T-helper 9 cell (primary cell): ENCODE measurements at regions not wholly inside any gene's neighbourhood (a gene's known extent, or its start where the extent isn't known, plus 50 kb on each side); places are given as distances from the start of the nearest gene placed in this dataset.
A peak's percentile ranks its signal among the peaks of the same experiment; 100 is the strongest.
"Not testable (repeated sequence)": the region's sequence is repeated elsewhere in the genome, so short reads cannot be mapped to it uniquely, and the experiment has no call there.

ENCODE experiments used
- DNase-seq: peaks from one replicate; pipeline ENCODE4 v3.0.0-alpha.2; 2020

- DNase-seq, result not testable (repeated sequence)
Observed at GRCh38 chr11:67873223-67873622, 130.7 kb downstream of the UNC93B1 start.

- DNase-seq, result not testable (repeated sequence)
Observed at GRCh38 chr11:67871168-67871567, 132.7 kb downstream of the UNC93B1 start.

- not testable (repeated sequence) for DNase-seq
Observed at GRCh38 chr11:67862896-67863295, 141.0 kb downstream of the UNC93B1 start.

GRCh38 chr11:67859513-67860161, 144.3 kb downstream of the UNC93B1 start:
- peak; percentile 48 for DNase-seq

GRCh38 chr11:67850747-67851146, 153.2 kb downstream of the UNC93B1 start:
- not testable (repeated sequence) for DNase-seq

- not testable (repeated sequence) for DNase-seq
Observed at GRCh38 chr11:67849766-67850165, 154.1 kb downstream of the UNC93B1 start.

- DNase-seq, result not testable (repeated sequence)
Observed at GRCh38 chr11:67847896-67848875, 155.7 kb downstream of the UNC93B1 start.

- DNase-seq, result not testable (repeated sequence)
Observed at GRCh38 chr11:67846303-67846702, 157.6 kb downstream of the UNC93B1 start.

- DNase-seq, result not testable (repeated sequence)
Observed at GRCh38 chr11:67845296-67845695, 158.6 kb downstream of the UNC93B1 start.

GRCh38 chr11:67840599-67840998, 163.3 kb downstream of the UNC93B1 start:
- DNase-seq, result not testable (repeated sequence)

GRCh38 chr11:67830152-67830551, 155.7 kb upstream of the ALDH3B2 start:
- not testable (repeated sequence) for DNase-seq

GRCh38 chr11:67826951-67827296, 152.5 kb upstream of the ALDH3B2 start:
- DNase-seq, result not testable (repeated sequence)

GRCh38 chr11:67826028-67826950, 151.9 kb upstream of the ALDH3B2 start:
- not testable (repeated sequence) for DNase-seq

GRCh38 chr11:67824861-67825260, 150.4 kb upstream of the ALDH3B2 start:
- not testable (repeated sequence) for DNase-seq

GRCh38 chr11:67820081-67820480, 145.7 kb upstream of the ALDH3B2 start:
- DNase-seq, result no peak

- DNase-seq, result not testable (repeated sequence)
Observed at GRCh38 chr11:67817558-67817957, 143.1 kb upstream of the ALDH3B2 start.

- DNase-seq, result not testable (repeated sequence)
Observed at GRCh38 chr11:67809301-67809700, 134.9 kb upstream of the ALDH3B2 start.

GRCh38 chr11:67807896-67808295, 133.5 kb upstream of the ALDH3B2 start:
- DNase-seq, result not testable (repeated sequence)

- DNase-seq, result not testable (repeated sequence)
Observed at GRCh38 chr11:67806728-67807235, 132.4 kb upstream of the ALDH3B2 start.

- not testable (repeated sequence) for DNase-seq
Observed at GRCh38 chr11:67806183-67806582, 131.8 kb upstream of the ALDH3B2 start.

GRCh38 chr11:67805253-67806126, 131.1 kb upstream of the ALDH3B2 start:
- DNase-seq, result peak; percentile 97
